DND-41 (cell line): ENCODE measurements at regions not wholly inside any gene's neighbourhood (a gene's known extent, or its start where the extent isn't known, plus 50 kb on each side); places are given as distances from the start of the nearest gene placed in this dataset.

Experiments
- ATAC-seq: fragments of 200-7000 bp; cut with Tn5 transposase; 3 replicates; pipeline ENCODE4 v1.9.1; 2021; ENCODE audit warnings: low read depth; ENCODE audit not compliant: insufficient read depth
- DNase-seq: peaks from one replicate; pipeline ENCODE4 v3.0.0-alpha.2; 2020
- H2AFZ ChIP-seq: 2 replicates; pipeline ENCODE4 v1.6.0; 2012; ENCODE audit warnings: low read depth, low read length
- H3K27ac ChIP-seq: 2 replicates; pipeline ENCODE4 v1.5.1; 2012; ENCODE audit warnings: low read length, inconsistent platforms
- H3K27me3 ChIP-seq: fragments of 200-600 bp; sonication (generic); 2 replicates; pipeline ENCODE4 v1.6.0; 2012; ENCODE audit warnings: low read length, mild to moderate bottlenecking, inconsistent platforms; ENCODE audit not compliant: insufficient read depth, poor library complexity
- H3K36me3 ChIP-seq: 2 replicates; pipeline ENCODE4 v1.5.1; 2012; ENCODE audit warnings: low read length, inconsistent platforms; ENCODE audit not compliant: insufficient read depth
- H3K4me1 ChIP-seq: 2 replicates; pipeline ENCODE4 v1.5.1; 2012; ENCODE audit warnings: mild to moderate bottlenecking, low read length; ENCODE audit not compliant: insufficient read depth
- H3K4me2 ChIP-seq: 2 replicates; pipeline ENCODE4 v1.6.0; 2012; ENCODE audit warnings: mild to moderate bottlenecking, moderate library complexity, low read length, inconsistent platforms; ENCODE audit not compliant: insufficient read depth
- H3K4me3 ChIP-seq, 2 experiments: fragments of 200-600 bp in 1 of 2; shearing (Covaris generic) in 1 of 2; 2 replicates each; pipeline ENCODE4 v1.5.1; 2012 to 2016; ENCODE audit warnings: inconsistent platforms in 2 of 2, low read length in 2 of 2, mild to moderate bottlenecking in 2 of 2, low read depth in 1 of 2, moderate library complexity in 1 of 2
- H3K79me2 ChIP-seq: 2 replicates; pipeline ENCODE4 v1.6.0; 2012; ENCODE audit warnings: low read length, inconsistent platforms; ENCODE audit not compliant: insufficient read depth
- H3K9ac ChIP-seq: 2 replicates; pipeline ENCODE4 v1.6.0; 2012; ENCODE audit warnings: low read depth, mild to moderate bottlenecking, inconsistent platforms, low read length, moderate library complexity
- H3K9me3 ChIP-seq: 2 replicates; pipeline ENCODE4 v1.5.1; 2012; ENCODE audit warnings: low read length, moderate library complexity, mild to moderate bottlenecking, inconsistent platforms; ENCODE audit not compliant: insufficient read depth, severe bottlenecking
- H4K20me1 ChIP-seq: 2 replicates; pipeline ENCODE4 v1.6.0; 2012; ENCODE audit warnings: low read length; ENCODE audit not compliant: insufficient read depth
- EZH2 ChIP-seq: IDR thresholded peaks from 3 replicates; pipeline ENCODE4 v1.6.1; 2012; ENCODE audit warnings: borderline replicate concordance, low read depth, mild to moderate bottlenecking, moderate library complexity, low read length, inconsistent platforms; ENCODE audit not compliant: severe bottlenecking
- TF ChIP-seq, protein P1 (sequence below): IDR thresholded peaks from 2 replicates; pipeline ENCODE4 v1.5.1; 2012; ENCODE audit warnings: borderline replicate concordance, low read length, moderate library complexity, mild to moderate bottlenecking; ENCODE audit not compliant: poor library complexity, severe bottlenecking; ENCODE audit errors: extremely low read depth

- no peak overlapping the region for H3K4me2 ChIP-seq
- H3K79me2 ChIP-seq, result no peaks in the 10 kb centered on the region
- H2AFZ ChIP-seq, result no peak overlapping the region
- H3K4me3 ChIP-seq, result no peak overlapping the region
- H3K9ac ChIP-seq, result no peak overlapping the region
- H3K27ac ChIP-seq, result no peak overlapping the region
- ATAC-seq, result no peak
- TF ChIP-seq, protein P1, sequence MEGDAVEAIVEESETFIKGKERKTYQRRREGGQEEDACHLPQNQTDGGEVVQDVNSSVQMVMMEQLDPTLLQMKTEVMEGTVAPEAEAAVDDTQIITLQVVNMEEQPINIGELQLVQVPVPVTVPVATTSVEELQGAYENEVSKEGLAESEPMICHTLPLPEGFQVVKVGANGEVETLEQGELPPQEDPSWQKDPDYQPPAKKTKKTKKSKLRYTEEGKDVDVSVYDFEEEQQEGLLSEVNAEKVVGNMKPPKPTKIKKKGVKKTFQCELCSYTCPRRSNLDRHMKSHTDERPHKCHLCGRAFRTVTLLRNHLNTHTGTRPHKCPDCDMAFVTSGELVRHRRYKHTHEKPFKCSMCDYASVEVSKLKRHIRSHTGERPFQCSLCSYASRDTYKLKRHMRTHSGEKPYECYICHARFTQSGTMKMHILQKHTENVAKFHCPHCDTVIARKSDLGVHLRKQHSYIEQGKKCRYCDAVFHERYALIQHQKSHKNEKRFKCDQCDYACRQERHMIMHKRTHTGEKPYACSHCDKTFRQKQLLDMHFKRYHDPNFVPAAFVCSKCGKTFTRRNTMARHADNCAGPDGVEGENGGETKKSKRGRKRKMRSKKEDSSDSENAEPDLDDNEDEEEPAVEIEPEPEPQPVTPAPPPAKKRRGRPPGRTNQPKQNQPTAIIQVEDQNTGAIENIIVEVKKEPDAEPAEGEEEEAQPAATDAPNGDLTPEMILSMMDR, result no peak
- TF ChIP-seq EZH2, result no peak
- no peak for DNase-seq
- H3K27me3 ChIP-seq, result no peaks in the 10 kb centered on the region
- no peaks in the 10 kb centered on the region for H3K36me3 ChIP-seq
- H4K20me1 ChIP-seq, result no peaks in the 10 kb centered on the region
- H3K9me3 ChIP-seq, result no peaks in the 10 kb centered on the region
- 0 out of 2 replicates have a peak, but pooled peaks cover 4% of the 10 kb centered on the region for H3K4me1 ChIP-seq
Measured at GRCh38 chr3:72034986-72035385, 250.0 kb upstream of the PROK2 start.

GRCh38 chr3:72033666-72034428 lies 248.9 kb upstream of the PROK2 start:
- TF ChIP-seq, protein P1, result no peak
- no peak for TF ChIP-seq EZH2
- Histone ChIP-seq H2AFZ (no peak overlapping the region), H3K27me3 (no peaks in the 10 kb centered on the region), H3K4me3 (no peak overlapping the region), H3K79me2 (no peaks in the 10 kb centered on the region), H4K20me1 (no peaks in the 10 kb centered on the region), H3K9ac (no peak overlapping the region), H3K4me2 (no peak overlapping the region), H3K36me3 (no peaks in the 10 kb centered on the region), H3K27ac (no peak overlapping the region), H3K4me1 (0 out of 2 replicates have a peak, but pooled peaks cover 4% of the 10 kb centered on the region), H3K9me3 (no peaks in the 10 kb centered on the region)
- ATAC-seq, result no peak
- DNase-seq, result no peak

DNA sequence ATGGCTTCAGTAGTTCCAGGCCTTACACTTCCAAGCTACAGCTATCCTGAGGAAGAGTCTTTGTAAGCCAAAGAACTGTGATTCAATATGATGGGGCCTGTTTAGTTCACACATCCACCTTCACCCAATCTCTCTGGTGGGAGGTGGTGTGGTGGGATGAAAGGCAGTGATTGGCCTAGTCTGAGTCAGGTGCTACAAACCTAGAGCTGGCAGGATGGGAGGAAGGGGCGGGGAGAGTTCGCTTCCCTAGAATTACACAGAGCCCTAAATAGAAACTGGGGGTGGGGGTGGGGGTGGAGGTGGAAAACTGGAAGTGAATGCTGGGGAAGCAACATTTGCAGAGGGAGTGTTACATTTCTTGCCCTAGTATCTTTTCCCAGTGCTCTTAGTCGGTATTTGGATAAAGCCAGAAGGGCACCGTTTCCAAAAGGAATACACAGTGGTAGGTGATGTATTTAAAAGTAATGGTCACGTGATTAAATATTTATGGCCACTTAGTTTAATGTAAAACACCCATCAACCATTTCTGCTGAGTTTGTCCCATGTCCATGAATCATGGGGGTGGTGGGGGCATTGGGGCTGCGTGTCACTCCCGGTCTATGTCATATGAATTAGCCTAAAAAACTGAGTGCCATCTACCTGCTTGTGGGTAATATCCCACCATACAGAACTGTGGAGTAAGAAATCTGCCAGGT lies 247.6 kb upstream of the PROK2 start:
- TF ChIP-seq, protein P1, result no peak
- TF ChIP-seq EZH2, result no peak
- Histone ChIP-seq H2AFZ (no peak overlapping the region), H3K4me1 (0 out of 2 replicates have a peak, but pooled peaks cover 4% of the 10 kb centered on the region), H3K4me2 (no peak overlapping the region), H4K20me1 (no peaks in the 10 kb centered on the region), H3K9ac (no peak overlapping the region), H3K9me3 (no peaks in the 10 kb centered on the region), H3K4me3 (no peak overlapping the region), H3K36me3 (no peaks in the 10 kb centered on the region), H3K27ac (no peak overlapping the region), H3K79me2 (no peaks in the 10 kb centered on the region), H3K27me3 (no peaks in the 10 kb centered on the region)
- no peak for DNase-seq
- ATAC-seq, result no peak; the same call in 2 of the 3 replicates
